HUES64 (cell line): ENCODE measurements at regions not wholly inside any gene's neighbourhood (a gene's known extent, or its start where the extent isn't known, plus 50 kb on each side); places are given as distances from the start of the nearest gene placed in this dataset.
"Not testable (repeated sequence)": the region's sequence is repeated elsewhere in the genome, so short reads cannot be mapped to it uniquely, and the experiment has no call there.

Experiments
- H3K27ac ChIP-seq: 2 replicates; pipeline ENCODE4 v1.7.0; 2013; ENCODE audit warnings: low read depth, low read length, inconsistent platforms
- H3K27me3 ChIP-seq: 2 replicates; pipeline ENCODE4 v1.6.1; 2013; ENCODE audit warnings: mild to moderate bottlenecking, low read length; ENCODE audit not compliant: insufficient read depth
- H3K36me3 ChIP-seq: 2 replicates; pipeline ENCODE4 v1.6.1; 2013; ENCODE audit warnings: mild to moderate bottlenecking, low read length; ENCODE audit not compliant: insufficient read depth
- H3K4me1 ChIP-seq: 2 replicates; pipeline ENCODE4 v1.6.1; 2013; ENCODE audit warnings: mild to moderate bottlenecking, low read length, moderate library complexity; ENCODE audit not compliant: insufficient read depth
- H3K4me3 ChIP-seq: 2 replicates; pipeline ENCODE4 v1.5.1; 2013; ENCODE audit warnings: mild to moderate bottlenecking, low read length, moderate library complexity
- H3K9ac ChIP-seq: 2 replicates; pipeline ENCODE4 v1.6.1; 2013; ENCODE audit warnings: mild to moderate bottlenecking, low read depth, low read length
- H3K9me3 ChIP-seq: 2 replicates; pipeline ENCODE4 v1.6.1; 2013; ENCODE audit warnings: low read depth, low read length; ENCODE audit not compliant: insufficient read depth
- WGBS: fragments of 150-250, 120-280 bp; methylation state at CpG from one replicate; pipeline ENCODE4 v1.1.7; 2013; ENCODE audit warnings: missing lambda C conversion rate; 5-methylcytosine and 5-hydroxymethylcytosine counted together

GRCh38 chr6:167208819-167209576 lies 51.2 kb upstream of the GPR31 start:
- H3K9ac ChIP-seq, result no peak overlapping the region
- no peak overlapping the region for H3K27ac ChIP-seq
- no peak overlapping the region for H3K4me3 ChIP-seq
- H3K9me3 ChIP-seq, result no peaks in the 10 kb centered on the region
- H3K27me3 ChIP-seq, result no peaks in the 10 kb centered on the region
- H3K4me1 ChIP-seq, result 0 out of 2 replicates have a peak, but pooled peaks cover 3% of the 10 kb centered on the region
- H3K36me3 ChIP-seq, result no peaks in the 10 kb centered on the region
- WGBS, result 84% methylated on average over 21 of the region's 21 CpGs

GRCh38 chr6:167209577-167209975 lies 51.8 kb upstream of the GPR31 start:
- Histone ChIP-seq H3K27ac (no peak overlapping the region), H3K36me3 (no peaks in the 10 kb centered on the region), H3K4me3 (no peak overlapping the region), H3K9me3 (no peaks in the 10 kb centered on the region), H3K27me3 (no peaks in the 10 kb centered on the region), H3K9ac (no peak overlapping the region), H3K4me1 (0 out of 2 replicates have a peak, but pooled peaks cover 3% of the 10 kb centered on the region)
- 89% methylated on average over 9 of the region's 9 CpGs for WGBS

GRCh38 chr6:167210375-167211294 lies 52.9 kb upstream of the GPR31 start:
- no peak overlapping the region for H3K27ac ChIP-seq
- no peak overlapping the region for H3K9ac ChIP-seq
- no peaks in the 10 kb centered on the region for H3K36me3 ChIP-seq
- 0 out of 2 replicates have a peak, but pooled peaks cover 3% of the 10 kb centered on the region for H3K4me1 ChIP-seq
- no peak overlapping the region for H3K4me3 ChIP-seq
- H3K9me3 ChIP-seq, result no peaks in the 10 kb centered on the region
- no peaks in the 10 kb centered on the region for H3K27me3 ChIP-seq
- 74% methylated on average over 23 of the region's 23 CpGs for WGBS

- WGBS, result 92% methylated on average over 1 of the region's 1 CpG
- Histone ChIP-seq H3K27me3 (no peaks in the 10 kb centered on the region), H3K4me1 (0 out of 2 replicates have a peak, but pooled peaks cover 3% of the 10 kb centered on the region), H3K36me3 (no peaks in the 10 kb centered on the region), H3K9me3 (no peaks in the 10 kb centered on the region), H3K4me3 (no peak overlapping the region), H3K9ac (no peak overlapping the region), H3K27ac (no peak overlapping the region)
Observed at GRCh38 chr6:167211295-167211648, 53.5 kb upstream of the GPR31 start.

GRCh38 chr6:167211881-167212712 lies 54.3 kb upstream of the GPR31 start:
- Histone ChIP-seq H3K4me3 (no peak overlapping the region), H3K27ac (no peak overlapping the region), H3K9me3 (no peaks in the 10 kb centered on the region), H3K36me3 (no peaks in the 10 kb centered on the region), H3K4me1 (0 out of 2 replicates have a peak, but pooled peaks cover 3% of the 10 kb centered on the region), H3K9ac (no peak overlapping the region), H3K27me3 (no peaks in the 10 kb centered on the region)
- 80% methylated on average over 7 of the region's 7 CpGs for WGBS

- Histone ChIP-seq H3K27me3 (no peaks in the 10 kb centered on the region), H3K4me3 (no peak overlapping the region), H3K36me3 (no peaks in the 10 kb centered on the region), H3K4me1 (0 out of 2 replicates have a peak, but pooled peaks cover 3% of the 10 kb centered on the region), H3K9ac (no peak overlapping the region), H3K9me3 (no peaks in the 10 kb centered on the region), H3K27ac (no peak overlapping the region)
- 78% methylated on average over 4 of the region's 4 CpGs for WGBS
Observed at GRCh38 chr6:167212713-167213005, 54.9 kb upstream of the GPR31 start.

- Histone ChIP-seq H3K27me3 (no peaks in the 10 kb centered on the region), H3K9me3 (no peaks in the 10 kb centered on the region), H3K27ac (no peak overlapping the region), H3K36me3 (no peaks in the 10 kb centered on the region), H3K4me1 (0 out of 2 replicates have a peak, but pooled peaks cover 3% of the 10 kb centered on the region), H3K9ac (no peak overlapping the region), H3K4me3 (no peak overlapping the region)
- 76% methylated on average over 10 of the region's 10 CpGs for WGBS
Observed at GRCh38 chr6:167214206-167214605, 56.4 kb upstream of the GPR31 start.

GRCh38 chr6:167215429-167216250 lies 57.9 kb upstream of the GPR31 start:
- H3K27ac ChIP-seq, H3K27me3 ChIP-seq, H3K4me3 ChIP-seq, H3K9ac ChIP-seq, H3K4me1 ChIP-seq, H3K36me3 ChIP-seq, H3K9me3 ChIP-seq: not testable (repeated sequence)
- WGBS, result 50% methylated on average over 11 of the region's 15 CpGs

GRCh38 chr6:167216390-167217050 lies 58.7 kb upstream of the GPR31 start:
- H3K4me3 ChIP-seq, H3K9me3 ChIP-seq, H3K9ac ChIP-seq, H3K4me1 ChIP-seq, H3K27me3 ChIP-seq, H3K27ac ChIP-seq, H3K36me3 ChIP-seq: not testable (repeated sequence)
- WGBS, result 94% methylated on average over 12 of the region's 15 CpGs

GRCh38 chr6:167217073-167217472 lies 59.3 kb upstream of the GPR31 start:
- not testable (repeated sequence) for H3K27me3 ChIP-seq, H3K4me1 ChIP-seq, H3K9me3 ChIP-seq, H3K27ac ChIP-seq, H3K4me3 ChIP-seq, H3K36me3 ChIP-seq, H3K9ac ChIP-seq
- WGBS, result 95% methylated on average over 4 of the region's 4 CpGs
